Fibroblast of lung (primary cell): ENCODE measurements at regions not wholly inside any gene's neighbourhood (a gene's known extent, or its start where the extent isn't known, plus 50 kb on each side); places are given as distances from the start of the nearest gene placed in this dataset.

Experiments
- DNase-seq, 2 donors: peaks; one replicate each; pipeline versions ENCODE4 v3.0.0 to v3.0.0-alpha.2; 2010; ENCODE audit warnings: low read depth in 2 of 2
- H2AFZ ChIP-seq: 2 replicates; pipeline ENCODE4 v1.5.1; 2012; ENCODE audit warnings: low read length, control low read depth, inconsistent platforms
- H3K27ac ChIP-seq: 2 replicates; pipeline ENCODE4 v1.5.1; 2011; ENCODE audit warnings: low read length, control low read depth; ENCODE audit not compliant: insufficient read depth
- H3K27me3 ChIP-seq: 2 replicates; pipeline ENCODE4 v1.5.1; 2011; ENCODE audit warnings: mild to moderate bottlenecking, low read length; ENCODE audit not compliant: control insufficient read depth, insufficient read depth
- H3K36me3 ChIP-seq: 2 replicates; pipeline ENCODE4 v1.5.1; 2011; ENCODE audit warnings: low read length; ENCODE audit not compliant: control insufficient read depth, insufficient read depth
- H3K4me1 ChIP-seq: 2 replicates; pipeline ENCODE4 v1.5.1; 2011; ENCODE audit warnings: low read length; ENCODE audit not compliant: control insufficient read depth, insufficient read depth; ENCODE audit errors: extremely low read depth
- H3K4me2 ChIP-seq: 2 replicates; pipeline ENCODE4 v1.5.1; 2011; ENCODE audit warnings: low read length, control low read depth; ENCODE audit not compliant: insufficient read depth; ENCODE audit errors: extremely low read depth
- H3K4me3 ChIP-seq, 4 experiments: fragments of 200-600 bp in 1 of 4; sonication (generic) in 1 of 4; replicated peaks in 1 of 4; 2 replicates each; pipeline ENCODE4 v1.5.1; 2011 to 2016; ENCODE audit warnings: low read length in 4 of 4, low read depth in 3 of 4, mild to moderate bottlenecking in 3 of 4, control low read depth in 2 of 4, inconsistent platforms in 1 of 4, mixed read lengths in 1 of 4; ENCODE audit not compliant: insufficient read depth in 1 of 4; ENCODE audit errors: control extremely low read depth in 1 of 4
- H3K79me2 ChIP-seq: 2 replicates; pipeline ENCODE4 v1.5.1; 2012; ENCODE audit warnings: mild to moderate bottlenecking, low read length, inconsistent platforms; ENCODE audit not compliant: control insufficient read depth, insufficient read depth
- H3K9ac ChIP-seq: 2 replicates; pipeline ENCODE4 v1.5.1; 2011; ENCODE audit warnings: mild to moderate bottlenecking, low read length, control low read depth; ENCODE audit not compliant: insufficient read depth
- H3K9me3 ChIP-seq: 2 replicates; pipeline ENCODE4 v1.5.1; 2012; ENCODE audit warnings: low read depth, low read length; ENCODE audit not compliant: control insufficient read depth, insufficient read depth
- H4K20me1 ChIP-seq: 2 replicates; pipeline ENCODE4 v1.5.1; 2011; ENCODE audit warnings: low read length; ENCODE audit not compliant: control insufficient read depth, insufficient read depth; ENCODE audit errors: extremely low read depth
- CTCF ChIP-seq, 2 donors: IDR thresholded peaks in 1 of 2; conservative IDR thresholded peaks in 1 of 2; 1 replicate in 1 of 2; 2 replicates in 1 of 2; pipeline ENCODE4 v1.5.1; 2011 to 2012; ENCODE audit warnings: low read length in 2 of 2, control low read depth in 1 of 2, inconsistent platforms in 1 of 2, low read depth in 1 of 2, mild to moderate bottlenecking in 1 of 2
- EZH2 ChIP-seq: IDR thresholded peaks from 2 replicates; pipeline ENCODE4 v1.5.1; 2012; ENCODE audit warnings: low read length, control low read depth, mild to moderate bottlenecking; ENCODE audit errors: missing control alignments

- Histone ChIP-seq H3K4me3 (no peak overlapping the region), H3K27ac (no peak overlapping the region), H3K79me2 (no peaks in the 10 kb centered on the region), H3K27me3 (no peaks in the 10 kb centered on the region), H3K4me1 (peaks cover 3% of the 10 kb centered on the region), H3K4me2 (no peak overlapping the region), H3K9me3 (no peaks in the 10 kb centered on the region), H4K20me1 (no peaks in the 10 kb centered on the region), H2AFZ (no peak overlapping the region), H3K36me3 (no peaks in the 10 kb centered on the region), H3K9ac (no peak overlapping the region)
- TF ChIP-seq EZH2 = no peak
- TF ChIP-seq CTCF (conservative IDR thresholded peaks at IDR 0.05 in 1 of 2, IDR thresholded peaks at IDR 0.05 in 1 of 2; ENCODE audit: low read depth in 1 of 2, low read length in 2 of 2) = no peak
- DNase-seq = no peak
These were observed 164.8 kb upstream of the CBLB start for GRCh38 chr3:106033654-106034053.

- no peak overlapping the region for H3K9ac ChIP-seq
- TF ChIP-seq CTCF (conservative IDR thresholded peaks at IDR 0.05 in 1 of 2, IDR thresholded peaks at IDR 0.05 in 1 of 2; ENCODE audit: low read depth in 1 of 2, low read length in 2 of 2) (no peak), EZH2 (no peak)
- no peaks in the 10 kb centered on the region for H4K20me1 ChIP-seq
- no peaks in the 10 kb centered on the region for H3K9me3 ChIP-seq
- peak in 1 of 2 donors; percentile 29 for DNase-seq
- H3K27me3 ChIP-seq = no peaks in the 10 kb centered on the region
- H3K4me2 ChIP-seq = no peak overlapping the region
- H3K4me1 ChIP-seq = peaks cover 3% of the 10 kb centered on the region
- no peak overlapping the region for H3K4me3 ChIP-seq
- H2AFZ ChIP-seq = no peak overlapping the region
- H3K36me3 ChIP-seq = no peaks in the 10 kb centered on the region
- H3K27ac ChIP-seq = no peak overlapping the region
- no peaks in the 10 kb centered on the region for H3K79me2 ChIP-seq
These were observed 165.5 kb upstream of the CBLB start for GRCh38 chr3:106034313-106034712.

- H3K4me1 ChIP-seq = peaks cover 3% of the 10 kb centered on the region
- no peaks in the 10 kb centered on the region for H3K9me3 ChIP-seq
- H3K36me3 ChIP-seq = no peaks in the 10 kb centered on the region
- H3K79me2 ChIP-seq = no peaks in the 10 kb centered on the region
- H3K4me3 ChIP-seq = no peak overlapping the region
- no peak overlapping the region for H3K4me2 ChIP-seq
- H3K27ac ChIP-seq = no peak overlapping the region
- no peaks in the 10 kb centered on the region for H4K20me1 ChIP-seq
- no peak for TF ChIP-seq EZH2
- no peak for TF ChIP-seq CTCF (conservative IDR thresholded peaks at IDR 0.05 in 1 of 2, IDR thresholded peaks at IDR 0.05 in 1 of 2; ENCODE audit: low read depth in 1 of 2, low read length in 2 of 2)
- no peak for DNase-seq
- no peak overlapping the region for H3K9ac ChIP-seq
- H2AFZ ChIP-seq = peak overlapping the region; percentile 7
- no peaks in the 10 kb centered on the region for H3K27me3 ChIP-seq
These were observed 166.8 kb upstream of the CBLB start for GRCh38 chr3:106035619-106036018.
